ENCODE measurements at regions not wholly inside any gene's neighbourhood (a gene's known extent, or its start where the extent isn't known, plus 50 kb on each side); places are given as distances from the start of the nearest gene placed in this dataset.

- ATAC-seq (ENCODE audit: low read depth): peak; percentile 57
- TF ChIP-seq CTCF (IDR thresholded peaks at IDR 0.05; ENCODE audit: poor library complexity, severe bottlenecking): no peak
- Histone ChIP-seq H3K4me1 (ENCODE audit: insufficient read depth, poor library complexity, severe bottlenecking) (peaks cover 28% of the 10 kb centered on the region), H3K4me3 (ENCODE audit: severe bottlenecking) (no peak overlapping the region), H3K36me3 (ENCODE audit: low read depth) (no peaks in the 10 kb centered on the region), H3K27ac (ENCODE audit: poor library complexity, severe bottlenecking) (peak overlapping the region; percentile 73), H3K27me3 (ENCODE audit: insufficient read depth, poor library complexity, severe bottlenecking) (no peaks in the 10 kb centered on the region), H3K9me3 (ENCODE audit: severe bottlenecking) (no peaks in the 10 kb centered on the region)
- DNase-seq (ENCODE audit: low spot score): no peak
These were observed 70.0 kb upstream of the RAD23B start for GRCh38 chr9:107213080-107213479.

GRCh38 chr9:107213561-107214028 lies 69.5 kb upstream of the RAD23B start:
- Histone ChIP-seq H3K9me3 (ENCODE audit: severe bottlenecking) (no peaks in the 10 kb centered on the region), H3K27ac (ENCODE audit: poor library complexity, severe bottlenecking) (peak overlapping the region; percentile 73), H3K36me3 (ENCODE audit: low read depth) (no peaks in the 10 kb centered on the region), H3K27me3 (ENCODE audit: insufficient read depth, poor library complexity, severe bottlenecking) (no peaks in the 10 kb centered on the region), H3K4me3 (ENCODE audit: severe bottlenecking) (no peak overlapping the region), H3K4me1 (ENCODE audit: insufficient read depth, poor library complexity, severe bottlenecking) (peaks cover 28% of the 10 kb centered on the region)
- no peak for DNase-seq (ENCODE audit: low spot score)
- peak; percentile 95 for ATAC-seq (ENCODE audit: low read depth)
- no peak for TF ChIP-seq CTCF (IDR thresholded peaks at IDR 0.05; ENCODE audit: poor library complexity, severe bottlenecking)

- peak overlapping the region; percentile 73 for H3K27ac ChIP-seq (ENCODE audit: poor library complexity, severe bottlenecking)
- no peak for ATAC-seq (ENCODE audit: low read depth)
- H3K27me3 ChIP-seq (ENCODE audit: insufficient read depth, poor library complexity, severe bottlenecking): no peaks in the 10 kb centered on the region
- TF ChIP-seq CTCF (IDR thresholded peaks at IDR 0.05; ENCODE audit: poor library complexity, severe bottlenecking): no peak
- no peaks in the 10 kb centered on the region for H3K9me3 ChIP-seq (ENCODE audit: severe bottlenecking)
- no peak for DNase-seq (ENCODE audit: low spot score)
- H3K4me3 ChIP-seq (ENCODE audit: severe bottlenecking): no peak overlapping the region
- H3K36me3 ChIP-seq (ENCODE audit: low read depth): no peaks in the 10 kb centered on the region
- peaks cover 28% of the 10 kb centered on the region for H3K4me1 ChIP-seq (ENCODE audit: insufficient read depth, poor library complexity, severe bottlenecking)
These were observed 68.7 kb upstream of the RAD23B start for GRCh38 chr9:107214381-107214780.

GRCh38 chr9:107214915-107215314 lies 68.2 kb upstream of the RAD23B start:
- Histone ChIP-seq H3K4me1 (ENCODE audit: insufficient read depth, poor library complexity, severe bottlenecking) (peaks cover 28% of the 10 kb centered on the region), H3K27ac (ENCODE audit: poor library complexity, severe bottlenecking) (peak overlapping the region; percentile 73), H3K9me3 (ENCODE audit: severe bottlenecking) (no peaks in the 10 kb centered on the region), H3K4me3 (ENCODE audit: severe bottlenecking) (no peak overlapping the region), H3K27me3 (ENCODE audit: insufficient read depth, poor library complexity, severe bottlenecking) (no peaks in the 10 kb centered on the region), H3K36me3 (ENCODE audit: low read depth) (no peaks in the 10 kb centered on the region)
- ATAC-seq (ENCODE audit: low read depth) (peak; percentile 22; the same call in 1 of the 3 replicates), DNase-seq (ENCODE audit: low spot score) (no peak)
- no peak for TF ChIP-seq CTCF (IDR thresholded peaks at IDR 0.05; ENCODE audit: poor library complexity, severe bottlenecking)

GRCh38 chr9:107215381-107215780 lies 67.7 kb upstream of the RAD23B start:
- DNase-seq (ENCODE audit: low spot score) (no peak), ATAC-seq (ENCODE audit: low read depth) (peak; percentile 26; the same call in 1 of the 3 replicates)
- Histone ChIP-seq H3K4me1 (ENCODE audit: insufficient read depth, poor library complexity, severe bottlenecking) (peaks cover 28% of the 10 kb centered on the region), H3K27me3 (ENCODE audit: insufficient read depth, poor library complexity, severe bottlenecking) (no peaks in the 10 kb centered on the region), H3K27ac (ENCODE audit: poor library complexity, severe bottlenecking) (peak overlapping the region; percentile 73), H3K36me3 (ENCODE audit: low read depth) (no peaks in the 10 kb centered on the region), H3K9me3 (ENCODE audit: severe bottlenecking) (no peaks in the 10 kb centered on the region), H3K4me3 (ENCODE audit: severe bottlenecking) (no peak overlapping the region)
- TF ChIP-seq CTCF (IDR thresholded peaks at IDR 0.05; ENCODE audit: poor library complexity, severe bottlenecking): no peak
